ENCODE measurements at regions not wholly inside any gene's neighbourhood (a gene's known extent, or its start where the extent isn't known, plus 50 kb on each side); places are given as distances from the start of the nearest gene placed in this dataset.

- DNase-seq (ENCODE audit: low read depth) = no peak
Measured at GRCh38 chr11:30159546-30159945, 71.3 kb upstream of the FSHB start.

- DNase-seq (ENCODE audit: low read depth) = no peak
Measured at GRCh38 chr11:30165652-30166051, 65.2 kb upstream of the FSHB start.

GRCh38 chr11:30171661-30172060 lies 59.2 kb upstream of the FSHB start:
- no peak for DNase-seq (ENCODE audit: low read depth)

GRCh38 chr11:30172158-30172557 lies 58.7 kb upstream of the FSHB start:
- DNase-seq (ENCODE audit: low read depth) = no peak

- DNase-seq (ENCODE audit: low read depth) = no peak
Measured at GRCh38 chr11:30172883-30173311, 57.9 kb upstream of the FSHB start.

- DNase-seq (ENCODE audit: low read depth) = no peak
Measured at GRCh38 chr11:30174265-30175020, 56.4 kb upstream of the FSHB start.

Data from HS-5 (cell line).